Right renal cortex interstitium (tissue), 3 donors: ENCODE measurements at regions not wholly inside any gene's neighbourhood (a gene's known extent, or its start where the extent isn't known, plus 50 kb on each side); places are given as distances from the start of the nearest gene placed in this dataset.

ENCODE experiments used
- DNase-seq, 3 donors: peaks; one replicate each; pipeline ENCODE4 v3.0.0-alpha.2; 2013; ENCODE audit warnings: low read depth in 3 of 3, low spot score in 2 of 3

DNA sequence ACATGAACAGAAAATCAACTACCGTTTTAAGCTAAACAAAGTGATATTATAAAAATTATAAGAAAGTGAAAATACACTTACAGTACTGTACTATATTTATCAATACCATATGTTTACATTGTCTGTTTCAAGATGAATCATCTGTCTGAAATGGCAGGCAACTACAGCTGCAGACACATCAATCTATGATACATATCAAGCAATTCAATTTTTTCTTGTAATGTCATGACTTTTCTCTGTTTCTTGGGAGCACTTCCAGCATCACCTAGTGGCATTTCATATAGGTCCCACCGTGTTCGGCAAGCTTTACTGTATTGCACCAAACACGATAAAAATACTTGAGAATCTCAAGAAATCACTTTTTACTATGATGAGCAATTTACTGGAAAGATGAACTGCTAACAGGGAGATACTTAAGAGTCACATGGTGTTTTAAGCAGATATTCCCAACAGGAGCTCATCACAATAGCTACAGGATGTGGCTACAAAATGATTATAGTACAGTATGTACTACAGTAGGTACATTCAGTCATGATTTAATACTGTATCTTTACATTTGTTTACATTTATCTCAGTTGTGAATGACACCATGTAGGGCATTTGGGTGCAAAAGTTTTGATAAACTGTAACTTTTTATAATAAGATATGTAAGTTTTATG is 207.4 kb downstream of the ADAM29 start:
- DNase-seq = no peak

- DNase-seq = no peak
Observed at GRCh38 chr4:175127314-175127713, 209.2 kb downstream of the ADAM29 start.

GRCh38 chr4:175129797-175130196 is 211.6 kb downstream of the ADAM29 start:
- DNase-seq = no peak

DNA sequence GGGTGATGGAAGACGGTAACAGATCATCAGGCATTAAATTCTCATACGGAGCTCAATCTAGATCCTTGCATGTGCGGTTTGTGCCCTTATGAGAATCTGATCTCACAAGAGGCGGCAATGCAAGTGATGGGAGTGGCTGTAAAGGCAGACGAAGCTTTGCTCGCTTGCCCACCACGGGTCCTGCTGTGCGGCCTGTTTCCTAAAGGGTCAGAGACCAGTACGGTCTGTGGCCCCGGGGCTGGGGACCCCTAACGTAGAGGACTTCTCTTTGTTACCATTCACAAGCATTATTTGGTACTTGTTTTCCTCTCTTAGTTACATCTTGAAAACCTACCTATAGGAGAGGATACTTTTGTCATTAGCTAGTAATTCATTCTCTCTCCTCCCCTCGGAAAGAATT is 221.0 kb downstream of the ADAM29 start:
- no peak for DNase-seq

DNA sequence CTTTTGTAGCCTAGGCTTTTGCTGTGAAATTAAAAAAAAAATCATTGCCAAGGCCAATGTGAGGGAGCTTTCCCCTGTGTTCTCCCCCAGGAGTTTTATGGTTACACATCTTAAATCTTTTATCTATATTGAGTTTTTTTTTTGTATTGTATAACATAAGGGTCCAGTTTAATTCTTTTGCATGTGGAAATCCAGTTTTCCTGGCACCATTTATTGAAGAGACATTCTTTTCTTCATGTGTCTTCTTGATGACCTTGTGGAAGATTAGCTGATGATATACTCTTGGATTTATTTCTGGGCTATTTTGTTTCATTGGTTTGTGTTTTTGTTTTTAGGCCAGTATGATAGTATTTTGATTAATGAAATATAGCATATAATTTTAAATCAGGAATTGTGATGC is 225.0 kb downstream of the ADAM29 start:
- no peak for DNase-seq

- no peak for DNase-seq
Observed at GRCh38 chr4:175146799-175147198, 228.6 kb downstream of the ADAM29 start.

GRCh38 chr4:175147233-175147632 is 229.1 kb downstream of the ADAM29 start:
- DNase-seq = no peak

- DNase-seq = no peak
Observed at GRCh38 chr4:175166020-175166419, 247.9 kb downstream of the ADAM29 start.

- DNase-seq = no peak
Observed at GRCh38 chr4:175176710-175177109, 258.6 kb downstream of the ADAM29 start.

GRCh38 chr4:175190654-175191053 is 272.5 kb downstream of the ADAM29 start:
- DNase-seq = no peak

GRCh38 chr4:175198056-175198455 is 279.9 kb downstream of the ADAM29 start:
- DNase-seq = no peak

GRCh38 chr4:175215208-175215607 is 297.1 kb downstream of the ADAM29 start:
- DNase-seq = no peak

- DNase-seq = no peak
Observed at GRCh38 chr4:175215657-175216056, 297.5 kb downstream of the ADAM29 start.

GRCh38 chr4:175229154-175229553 is 311.0 kb downstream of the ADAM29 start:
- no peak for DNase-seq

GRCh38 chr4:175234162-175234561 is 316.0 kb downstream of the ADAM29 start:
- DNase-seq = no peak

DNA sequence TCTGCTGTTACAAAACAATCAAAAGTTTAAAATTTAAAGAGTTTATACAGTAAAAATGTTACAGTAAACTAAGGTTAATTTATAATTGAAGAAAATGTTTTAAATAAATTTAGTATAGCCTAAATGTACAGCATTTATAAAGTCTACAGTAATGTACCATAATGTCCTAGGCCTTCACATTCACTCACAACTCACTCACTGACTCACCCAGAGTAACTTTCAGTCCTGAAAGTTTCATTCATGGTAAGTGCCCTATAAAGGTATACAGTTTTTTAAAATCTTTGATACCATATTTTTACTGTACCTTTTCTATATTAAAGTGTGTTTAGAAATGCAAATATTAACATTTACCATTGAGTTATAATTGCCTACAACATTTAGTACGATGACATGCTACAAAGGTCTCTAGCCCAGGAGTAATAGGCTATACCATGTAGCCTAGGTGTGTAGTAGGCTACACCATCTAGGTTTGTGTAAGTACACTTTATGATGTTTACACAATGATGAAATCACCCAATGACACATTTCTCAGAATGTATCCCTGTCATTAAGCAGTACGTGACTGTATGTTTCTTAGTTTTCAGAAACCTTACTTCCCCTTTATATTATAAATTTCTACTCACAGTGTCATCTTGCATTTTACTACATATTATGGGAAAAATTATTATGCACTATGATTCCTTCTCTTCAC is 320.8 kb downstream of the ADAM29 start:
- no peak for DNase-seq

GRCh38 chr4:175246941-175247340 is 328.8 kb downstream of the ADAM29 start:
- DNase-seq = no peak

DNA sequence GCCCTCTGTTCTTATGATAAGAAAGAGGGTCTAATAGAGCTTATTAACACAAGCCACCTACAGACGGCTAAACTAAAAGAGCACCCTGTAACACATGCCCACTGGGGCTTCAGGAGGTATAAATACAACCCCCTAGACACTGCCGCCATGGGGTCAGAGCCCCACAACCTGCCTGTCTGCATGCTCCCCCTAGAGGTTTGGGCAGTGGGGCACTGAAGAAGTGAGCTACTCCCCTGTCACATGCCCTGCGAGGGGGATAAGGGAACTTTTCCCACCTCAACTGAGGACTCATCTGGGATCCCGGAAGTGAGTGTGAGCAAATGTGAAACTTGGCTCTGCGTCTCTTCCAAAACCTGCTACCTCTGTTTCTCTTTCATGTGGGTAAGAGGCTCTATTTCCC is 334.5 kb downstream of the ADAM29 start:
- DNase-seq = no peak

DNA sequence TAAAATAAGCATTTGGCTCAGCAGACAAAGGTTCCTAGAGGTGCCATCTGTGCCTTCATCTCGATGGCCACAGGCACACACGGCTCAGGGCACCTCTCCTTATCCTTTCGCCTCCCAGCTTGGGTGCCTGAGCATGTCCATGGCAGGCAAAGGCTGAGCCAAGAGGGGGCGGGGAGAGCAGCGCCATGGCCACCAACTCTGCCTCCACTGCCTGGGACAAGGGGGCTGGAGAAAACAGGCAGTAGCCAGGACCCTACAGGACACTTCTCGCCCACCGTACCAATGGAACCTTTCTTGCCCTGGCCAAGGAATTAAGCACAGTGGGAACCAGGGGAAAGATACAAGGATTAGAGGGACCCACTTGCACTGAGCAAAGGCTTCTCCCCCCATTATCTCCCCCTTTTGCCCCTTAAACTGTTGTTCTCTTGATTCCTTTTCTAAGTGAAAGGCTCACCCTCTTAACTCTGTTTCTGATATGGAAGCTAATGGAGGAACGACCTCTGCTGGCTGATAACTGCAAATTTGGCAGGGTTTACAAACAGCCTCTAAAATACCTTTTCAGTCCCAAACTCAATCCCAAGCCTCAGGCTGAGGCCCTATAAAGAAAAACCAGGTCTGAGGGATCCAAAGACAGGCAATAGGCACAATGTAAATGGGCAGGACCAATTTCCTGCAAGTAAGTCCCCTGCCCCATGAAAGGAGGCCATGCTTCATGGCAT is 335.2 kb downstream of the ADAM29 start:
- no peak for DNase-seq

GRCh38 chr4:175263537-175263936 is 345.4 kb downstream of the ADAM29 start:
- DNase-seq = no peak

DNA sequence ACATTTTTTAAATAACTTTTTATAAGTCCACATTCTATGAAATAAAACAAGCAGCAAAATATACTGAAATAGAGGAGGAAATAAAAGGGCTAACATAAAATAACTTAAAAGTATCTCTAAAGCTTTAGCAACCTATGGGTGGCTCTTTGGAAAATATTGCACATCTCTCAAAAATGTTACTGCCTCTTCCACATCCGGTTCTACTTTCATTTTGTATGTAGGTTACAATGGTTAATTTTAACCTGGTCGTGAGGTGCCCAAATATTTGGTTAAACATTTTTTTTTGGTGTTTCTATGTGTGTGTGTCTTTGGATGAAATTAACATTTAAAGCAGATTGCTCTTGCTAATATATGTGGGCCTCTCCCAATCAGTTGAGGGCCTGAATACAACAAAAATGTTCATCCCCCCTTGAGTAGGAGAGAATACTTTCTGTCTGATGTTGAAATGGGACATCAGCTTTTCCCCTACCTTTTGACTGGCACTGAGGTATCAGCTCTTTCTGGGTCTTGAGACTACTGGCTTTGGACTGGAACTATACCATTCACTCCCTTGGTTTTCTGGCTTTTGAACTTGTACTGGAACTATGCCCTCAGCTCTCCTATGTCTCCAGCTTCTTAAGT is 353.0 kb downstream of the ADAM29 start:
- no peak for DNase-seq
